CD4-positive, alpha-beta memory T cell (primary cell): ENCODE measurements at regions not wholly inside any gene's neighbourhood (a gene's known extent, or its start where the extent isn't known, plus 50 kb on each side); places are given as distances from the start of the nearest gene placed in this dataset.
"Not testable (repeated sequence)": the region's sequence is repeated elsewhere in the genome, so short reads cannot be mapped to it uniquely, and the experiment has no call there.

Experiments used
- CTCF ChIA-PET: fragments of 350-600 bp; sonication (Branson Sonifier 250); formaldehyde crosslinking; loops from one replicate; lab custom pipeline; 2021; ENCODE audit warnings: inconsistent platforms; ENCODE audit not compliant: partially characterized antibody; lab: Charles Lee
- POLR2A ChIA-PET: fragments of 350-600 bp; sonication (Branson Sonifier 250); formaldehyde crosslinking; loops from one replicate; lab custom pipeline; 2021; ENCODE audit not compliant: partially characterized antibody; lab: Charles Lee
- DNase-seq, 5 donors: peaks; one replicate each; pipeline versions ENCODE4 v3.0.0 to v3.0.0-alpha.2; 2020 to 2022; ENCODE audit warnings: mixed read lengths in 1 of 5
- H3K27ac ChIP-seq: one replicate; pipeline ENCODE4 v1.7.0; 2013; ENCODE audit warnings: low read depth, low read length
- H3K27me3 ChIP-seq: 2 replicates; pipeline ENCODE4 v1.7.0; 2013; ENCODE audit warnings: mild to moderate bottlenecking, low read length, moderate library complexity; ENCODE audit not compliant: insufficient read depth
- H3K36me3 ChIP-seq: 2 replicates; pipeline ENCODE4 v1.7.0; 2013; ENCODE audit warnings: mild to moderate bottlenecking, low read length, moderate library complexity; ENCODE audit not compliant: insufficient read depth
- H3K4me1 ChIP-seq: 2 replicates; pipeline ENCODE4 v1.7.0; 2013; ENCODE audit warnings: mild to moderate bottlenecking, low read length, moderate library complexity; ENCODE audit not compliant: insufficient read depth
- H3K4me3 ChIP-seq, 2 donors: one replicate each; pipeline ENCODE4 v1.7.0; 2013; ENCODE audit warnings: low read length in 2 of 2, mild to moderate bottlenecking in 1 of 2
- H3K9me3 ChIP-seq, 2 donors: one replicate each; pipeline ENCODE4 v1.7.0; 2013; ENCODE audit warnings: low read length in 2 of 2, control low read depth in 1 of 2; ENCODE audit not compliant: control insufficient read depth in 1 of 2
- H3K27ac Mint-ChIP-seq, 7 donors: one replicate each; pipeline ENCODE4 v1.8.0; 2020 to 2021; ENCODE audit warnings: mixed read lengths in 7 of 7, mild to moderate bottlenecking in 6 of 7, inconsistent platforms in 3 of 7, moderate library complexity in 3 of 7
- H3K27me3 Mint-ChIP-seq, 2 donors: one replicate each; pipeline ENCODE4 v1.8.0; 2020 to 2021; ENCODE audit warnings: mixed read lengths in 2 of 2
- H3K36me3 Mint-ChIP-seq, 2 donors: one replicate each; pipeline ENCODE4 v1.8.0; 2020 to 2021; ENCODE audit warnings: mixed read lengths in 2 of 2, inconsistent platforms in 1 of 2, mild to moderate bottlenecking in 1 of 2
- H3K4me1 Mint-ChIP-seq, 4 donors: one replicate each; pipeline ENCODE4 v1.8.0; 2020 to 2021; ENCODE audit warnings: mixed read lengths in 4 of 4, mild to moderate bottlenecking in 1 of 4
- H3K4me3 Mint-ChIP-seq, 8 donors: one replicate each; pipeline ENCODE4 v1.8.0; 2020 to 2021; ENCODE audit warnings: mixed read lengths in 8 of 8, mild to moderate bottlenecking in 7 of 8, moderate library complexity in 6 of 8, inconsistent platforms in 3 of 8
- H3K9me3 Mint-ChIP-seq, 8 donors: one replicate each; pipeline ENCODE4 v1.8.0; 2020 to 2021; ENCODE audit warnings: mixed read lengths in 8 of 8, mild to moderate bottlenecking in 5 of 8, inconsistent platforms in 3 of 8, moderate library complexity in 1 of 8
- intact Hi-C: fragments of 100-400 bp; cut with micrococcal nuclease; formaldehyde crosslinking; loops from one replicate; pipeline ENCODE4 v1.15.1; 2023

GRCh38 chr2:194483041-194483440, 1174.0 kb upstream of the SLC39A10 start:
- CTCF ChIA-PET: no interaction called here
- no peak overlapping the region for H3K4me3 Mint-ChIP-seq

DNA sequence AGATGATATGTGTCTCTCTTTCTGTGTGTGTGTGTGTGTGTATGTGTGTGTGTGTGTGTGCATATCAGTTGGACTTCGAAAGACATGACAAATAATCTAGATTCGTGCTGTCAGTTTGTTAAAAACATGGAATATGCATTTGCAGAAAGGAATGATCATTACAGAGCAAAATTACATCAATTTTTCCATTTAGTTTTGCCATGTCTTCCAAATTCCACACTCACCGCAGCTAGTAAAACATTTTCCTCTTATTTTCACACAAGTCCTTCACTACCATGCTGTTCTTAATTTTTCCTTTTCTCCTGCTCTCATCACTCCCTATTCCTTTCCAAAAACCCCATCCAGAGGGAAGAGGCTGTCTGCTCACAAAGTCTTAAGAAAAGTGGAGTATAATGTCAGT, 1191.4 kb upstream of the SLC39A10 start:
- H3K9me3 Mint-ChIP-seq: peaks cover 0 to 4% (median 0%) of the 10 kb centered on the region in 8 donors
- Histone ChIP-seq H3K36me3 (no peaks in the 10 kb centered on the region), H3K27ac (no peak overlapping the region), H3K27me3 (no peaks in the 10 kb centered on the region), H3K4me1 (no peaks in the 10 kb centered on the region), H3K4me3 (no peak overlapping the region), H3K9me3 (no peaks in the 10 kb centered on the region)
- no peak for DNase-seq
- intact Hi-C loops: no loop called here
- H3K4me1 Mint-ChIP-seq: no peaks in the 10 kb centered on the region
- H3K27me3 Mint-ChIP-seq: peaks cover 0 to 2% of the 10 kb centered on the region in 2 donors
- ChIA-PET CTCF (no interaction called here), POLR2A (no interaction called here)
- no peak overlapping the region for H3K4me3 Mint-ChIP-seq
- H3K36me3 Mint-ChIP-seq: no peaks in the 10 kb centered on the region
- H3K27ac Mint-ChIP-seq: peak overlapping the region in 1 of 7 donors; percentile 25

More at GRCh38 chr2:194483041-194483440, 1174.0 kb upstream of the SLC39A10 start:
- Histone ChIP-seq H3K27me3 (no peaks in the 10 kb centered on the region), H3K27ac (no peak overlapping the region), H3K36me3 (no peaks in the 10 kb centered on the region), H3K9me3 (no peaks in the 10 kb centered on the region), H3K4me3 (no peak overlapping the region), H3K4me1 (no peaks in the 10 kb centered on the region)
- POLR2A ChIA-PET: no interaction called here
- no peak overlapping the region for H3K27ac Mint-ChIP-seq
- H3K36me3 Mint-ChIP-seq: no peaks in the 10 kb centered on the region
- H3K9me3 Mint-ChIP-seq: no peaks in the 10 kb centered on the region
- no peaks in the 10 kb centered on the region for H3K27me3 Mint-ChIP-seq
- no peaks in the 10 kb centered on the region for H3K4me1 Mint-ChIP-seq
- intact Hi-C loops: no loop called here
- DNase-seq: no peak

- peak in 2 of 5 donors; percentile 8 to 20 for DNase-seq
- Mint-ChIP-seq H3K27ac (peak overlapping the region in 1 of 7 donors; percentile 25), H3K9me3 (peaks cover 0 to 4% (median 0%) of the 10 kb centered on the region in 8 donors), H3K4me1 (no peaks in the 10 kb centered on the region), H3K4me3 (no peak overlapping the region), H3K36me3 (no peaks in the 10 kb centered on the region), H3K27me3 (peaks cover 0 to 2% of the 10 kb centered on the region in 2 donors)
- H3K27ac ChIP-seq: no peak overlapping the region
- ChIA-PET CTCF (no interaction called here), POLR2A (no interaction called here)
- no peaks in the 10 kb centered on the region for H3K4me1 ChIP-seq
- intact Hi-C loops: no loop called here
- H3K9me3 ChIP-seq: no peaks in the 10 kb centered on the region
- H3K36me3 ChIP-seq: no peaks in the 10 kb centered on the region
- H3K4me3 ChIP-seq: no peak overlapping the region
- H3K27me3 ChIP-seq: no peaks in the 10 kb centered on the region
Measured at GRCh38 chr2:194464964-194465638, 1191.9 kb upstream of the SLC39A10 start.

GRCh38 chr2:194462883-194463282, 1194.1 kb upstream of the SLC39A10 start:
- H3K36me3 ChIP-seq, POLR2A ChIA-PET, H3K27ac ChIP-seq, intact Hi-C loops, H3K4me1 ChIP-seq, DNase-seq, H3K27me3 ChIP-seq, H3K4me3 ChIP-seq, H3K27ac Mint-ChIP-seq, H3K36me3 Mint-ChIP-seq, CTCF ChIA-PET, H3K9me3 ChIP-seq, H3K9me3 Mint-ChIP-seq, H3K4me1 Mint-ChIP-seq, H3K27me3 Mint-ChIP-seq, H3K4me3 Mint-ChIP-seq: not testable (repeated sequence)

DNA sequence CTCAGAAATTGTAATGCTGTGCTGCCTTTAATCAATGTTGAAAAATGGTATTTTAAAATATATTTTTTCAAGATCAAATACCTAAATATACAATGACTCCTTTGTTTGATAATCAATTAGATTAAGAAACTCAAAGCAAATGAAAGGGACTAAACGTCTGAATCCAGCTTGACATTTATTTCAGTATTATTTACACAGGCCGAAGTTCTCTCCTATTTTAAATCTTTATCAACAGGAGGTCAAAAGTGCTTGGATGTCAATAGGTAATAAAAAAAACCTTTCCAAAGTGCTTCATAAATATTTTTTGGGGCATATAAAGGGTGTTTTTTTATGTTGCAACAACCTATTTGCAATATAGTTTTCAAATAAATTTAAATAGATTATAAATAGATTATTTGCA, 1201.7 kb upstream of the SLC39A10 start:
- ChIA-PET CTCF (no interaction called here), POLR2A (no interaction called here)
- Histone ChIP-seq H3K27me3 (no peaks in the 10 kb centered on the region), H3K27ac (no peak overlapping the region), H3K36me3 (no peaks in the 10 kb centered on the region), H3K4me3 (no peak overlapping the region), H3K9me3 (no peaks in the 10 kb centered on the region), H3K4me1 (no peaks in the 10 kb centered on the region)
- Mint-ChIP-seq H3K27ac (no peak overlapping the region), H3K4me3 (no peak overlapping the region), H3K36me3 (no peaks in the 10 kb centered on the region), H3K9me3 (no peaks in the 10 kb centered on the region), H3K27me3 (no peaks in the 10 kb centered on the region), H3K4me1 (no peaks in the 10 kb centered on the region)
- DNase-seq: no peak
- intact Hi-C loops: no loop called here

- H3K4me1 Mint-ChIP-seq: no peaks in the 10 kb centered on the region
- no peaks in the 10 kb centered on the region for H3K36me3 Mint-ChIP-seq
Measured at GRCh38 chr2:194452504-194452903, 1204.5 kb upstream of the SLC39A10 start.

DNA sequence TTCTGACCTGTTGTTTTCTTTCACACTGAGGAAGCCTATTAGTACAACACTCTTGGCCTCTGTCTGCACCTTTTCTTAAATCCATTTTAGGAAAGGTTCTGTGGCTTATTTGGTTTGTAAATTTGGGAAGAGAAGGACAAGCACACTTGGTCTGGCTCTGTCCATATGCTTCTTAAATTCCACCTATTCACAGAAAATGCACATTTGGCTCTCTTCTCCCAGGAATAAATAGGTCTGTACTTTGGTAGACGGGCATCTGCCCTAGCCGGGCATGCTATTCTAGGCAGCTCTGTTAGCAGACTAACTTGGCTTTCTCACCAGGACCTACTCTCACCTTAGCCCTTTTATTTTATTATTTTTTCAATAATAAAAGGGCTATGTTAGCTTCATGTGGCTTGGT, 1211.8 kb upstream of the SLC39A10 start:
- H3K9me3 ChIP-seq: no peaks in the 10 kb centered on the region
- H3K27ac Mint-ChIP-seq: peak overlapping the region in 1 of 7 donors; percentile 61
- intact Hi-C loops: no loop called here
- H3K27me3 ChIP-seq: no peaks in the 10 kb centered on the region
- no peak overlapping the region for H3K4me3 ChIP-seq
- no peak overlapping the region for H3K4me3 Mint-ChIP-seq
- no peak for DNase-seq
- H3K36me3 Mint-ChIP-seq: no peaks in the 10 kb centered on the region
- H3K27ac ChIP-seq: no peak overlapping the region
- no peaks in the 10 kb centered on the region for H3K4me1 Mint-ChIP-seq
- ChIA-PET POLR2A (no interaction called here), CTCF (no interaction called here)
- H3K9me3 Mint-ChIP-seq: peaks cover 0 to 15% (median 3%) of the 10 kb centered on the region in 8 donors
- H3K4me1 ChIP-seq: no peaks in the 10 kb centered on the region
- H3K36me3 ChIP-seq: no peaks in the 10 kb centered on the region
- H3K27me3 Mint-ChIP-seq: no peaks in the 10 kb centered on the region

More at GRCh38 chr2:194452504-194452903, 1204.5 kb upstream of the SLC39A10 start:
- ChIA-PET CTCF (no interaction called here), POLR2A (no interaction called here)
- Histone ChIP-seq H3K27me3 (no peaks in the 10 kb centered on the region), H3K36me3 (no peaks in the 10 kb centered on the region), H3K4me3 (no peak overlapping the region), H3K27ac (no peak overlapping the region), H3K9me3 (no peaks in the 10 kb centered on the region), H3K4me1 (no peaks in the 10 kb centered on the region)
- Mint-ChIP-seq H3K4me3 (no peak overlapping the region), H3K27ac (no peak overlapping the region), H3K27me3 (no peaks in the 10 kb centered on the region), H3K9me3 (peaks cover 0 to 2% (median 0%) of the 10 kb centered on the region in 8 donors)
- intact Hi-C loops: no loop called here
- DNase-seq: no peak
